CD4-positive, alpha-beta T cell (primary cell): ENCODE measurements at regions not wholly inside any gene's neighbourhood (a gene's known extent, or its start where the extent isn't known, plus 50 kb on each side); places are given as distances from the start of the nearest gene placed in this dataset.

ENCODE experiments used
- ATAC-seq: fragments of 200-7000 bp; cut with Tn5 transposase; one replicate; pipeline ENCODE4 v1.10.0; 2022; ENCODE audit warnings: mild to moderate bottlenecking; ENCODE audit not compliant: poor library complexity
- CTCF ChIA-PET: fragments of 350-600 bp; sonication (Branson Sonifier 250); formaldehyde crosslinking; loops from one replicate; lab custom pipeline; 2021; ENCODE audit warnings: antibody characterized with exemption, inconsistent platforms; lab: Charles Lee
- POLR2A ChIA-PET: fragments of 350-600 bp; sonication (Branson Sonifier 250); formaldehyde crosslinking; loops from one replicate; lab custom pipeline; 2021; ENCODE audit warnings: antibody characterized with exemption, inconsistent platforms; lab: Charles Lee
- DNase-seq, 14 experiments: peaks; one replicate each; pipeline ENCODE4 v3.0.0-alpha.2; 2013 to 2020; ENCODE audit warnings: mixed read lengths in 2 of 14
- H3K27ac ChIP-seq, 2 donors: one replicate each; pipeline versions ENCODE4 v1.5.1 to v1.7.0; 2013; ENCODE audit warnings: low read length in 2 of 2, low read depth in 1 of 2, mild to moderate bottlenecking in 1 of 2
- H3K27me3 ChIP-seq, 2 experiments: 1 replicate in 1 of 2; 2 replicates in 1 of 2; pipeline versions ENCODE4 v1.6.1 to v1.7.0; 2013; ENCODE audit warnings: low read length in 2 of 2, control low read depth in 1 of 2, mild to moderate bottlenecking in 1 of 2, moderate library complexity in 1 of 2; ENCODE audit not compliant: insufficient read depth in 2 of 2, control insufficient read depth in 1 of 2
- H3K36me3 ChIP-seq: one replicate; pipeline ENCODE4 v1.6.1; 2013; ENCODE audit warnings: low read length, control low read depth; ENCODE audit not compliant: insufficient read depth
- H3K4me1 ChIP-seq: one replicate; pipeline ENCODE4 v1.6.1; 2013; ENCODE audit warnings: low read length, control low read depth; ENCODE audit not compliant: insufficient read depth
- H3K4me3 ChIP-seq: one replicate; pipeline ENCODE4 v1.5.1; 2013; ENCODE audit warnings: mild to moderate bottlenecking, low read length, moderate library complexity
- H3K9me3 ChIP-seq, 2 experiments: 1 replicate in 1 of 2; 2 replicates in 1 of 2; pipeline versions ENCODE4 v1.6.1 to v1.7.0; 2013; ENCODE audit warnings: low read length in 2 of 2, mild to moderate bottlenecking in 2 of 2, control low read depth in 1 of 2, moderate library complexity in 1 of 2; ENCODE audit not compliant: control insufficient read depth in 1 of 2, insufficient read depth in 1 of 2
- H3K27ac Mint-ChIP-seq: one replicate; pipeline ENCODE4 v1.8.0; 2020; ENCODE audit warnings: mixed read lengths
- H3K27me3 Mint-ChIP-seq: one replicate; pipeline ENCODE4 v1.8.0; 2021; ENCODE audit warnings: mixed read lengths
- H3K36me3 Mint-ChIP-seq: one replicate; pipeline ENCODE4 v1.8.0; 2021; ENCODE audit warnings: low read depth, mixed read lengths
- H3K4me1 Mint-ChIP-seq: one replicate; pipeline ENCODE4 v1.8.0; 2021; ENCODE audit warnings: low read depth, mixed read lengths
- H3K4me3 Mint-ChIP-seq: one replicate; pipeline ENCODE4 v1.8.0; 2020; ENCODE audit warnings: mild to moderate bottlenecking, mixed read lengths
- H3K9me3 Mint-ChIP-seq: one replicate; pipeline ENCODE4 v1.8.0; 2020; ENCODE audit warnings: mixed read lengths
- CTCF ChIP-seq: fragments of 200-600 bp; IDR thresholded peaks from one replicate; pipeline ENCODE4 v1.8.0; 2022; ENCODE audit warnings: antibody characterized with exemption, mild to moderate bottlenecking
- intact Hi-C, 2 experiments: fragments of 100-400 bp; cut with DNase I in 1 of 2; cut with micrococcal nuclease in 1 of 2; formaldehyde crosslinking; loops; one replicate each; pipeline versions ENCODE4 v1.15.1 to v1.9.0; 2023 to 2025; cut with DNase I, micrococcal nuclease

GRCh38 chr5:118733394-118733793, 255.0 kb downstream of the DTWD2 start:
- no peaks in the 10 kb centered on the region for H3K27me3 Mint-ChIP-seq
- no peak overlapping the region for H3K4me3 ChIP-seq
- no peak overlapping the region for H3K27ac ChIP-seq
- no peak overlapping the region for H3K27ac Mint-ChIP-seq
- ATAC-seq (no peak), DNase-seq (no peak)
- H3K4me1 Mint-ChIP-seq: no peaks in the 10 kb centered on the region
- no peaks in the 10 kb centered on the region for H3K36me3 ChIP-seq
- TF ChIP-seq CTCF: no peak
- H3K9me3 ChIP-seq: no peaks in the 10 kb centered on the region
- no peaks in the 10 kb centered on the region for H3K36me3 Mint-ChIP-seq
- no peaks in the 10 kb centered on the region for H3K27me3 ChIP-seq
- peaks cover 16% of the 10 kb centered on the region for H3K9me3 Mint-ChIP-seq
- ChIA-PET CTCF (no interaction called here), POLR2A (no interaction called here)
- intact Hi-C loops: no loop called here
- H3K4me1 ChIP-seq: no peaks in the 10 kb centered on the region
- no peak overlapping the region for H3K4me3 Mint-ChIP-seq

- Mint-ChIP-seq H3K9me3 (peaks cover 9% of the 10 kb centered on the region), H3K27ac (no peak overlapping the region), H3K27me3 (no peaks in the 10 kb centered on the region), H3K36me3 (no peaks in the 10 kb centered on the region), H3K4me1 (no peaks in the 10 kb centered on the region), H3K4me3 (no peak overlapping the region)
- H3K27ac ChIP-seq: no peak overlapping the region
- no peak overlapping the region for H3K4me3 ChIP-seq
- no peaks in the 10 kb centered on the region for H3K9me3 ChIP-seq
- DNase-seq (no peak), ATAC-seq (no peak)
- ChIA-PET CTCF (no interaction called here), POLR2A (no interaction called here)
- no peak for TF ChIP-seq CTCF
- no peaks in the 10 kb centered on the region for H3K36me3 ChIP-seq
- no peaks in the 10 kb centered on the region for H3K4me1 ChIP-seq
- H3K27me3 ChIP-seq: no peaks in the 10 kb centered on the region
- intact Hi-C loops: no loop called here
Observed at GRCh38 chr5:118728191-118728590, 260.2 kb downstream of the DTWD2 start.

GRCh38 chr5:118726891-118727290, 261.5 kb downstream of the DTWD2 start:
- Mint-ChIP-seq H3K27me3 (no peaks in the 10 kb centered on the region), H3K27ac (no peak overlapping the region), H3K4me3 (no peak overlapping the region), H3K4me1 (no peaks in the 10 kb centered on the region), H3K36me3 (no peaks in the 10 kb centered on the region), H3K9me3 (peaks cover 4% of the 10 kb centered on the region)
- no peak overlapping the region for H3K4me3 ChIP-seq
- no peaks in the 10 kb centered on the region for H3K4me1 ChIP-seq
- TF ChIP-seq CTCF: no peak
- CTCF ChIA-PET: no interaction called here
- no peak overlapping the region for H3K27ac ChIP-seq
- intact Hi-C loops: no loop called here
- no peaks in the 10 kb centered on the region for H3K27me3 ChIP-seq
- DNase-seq (no peak), ATAC-seq (no peak)
- no peaks in the 10 kb centered on the region for H3K9me3 ChIP-seq
- no peaks in the 10 kb centered on the region for H3K36me3 ChIP-seq
- POLR2A ChIA-PET: no interaction called here
